ENCODE measurements at regions not wholly inside any gene's neighbourhood (a gene's known extent, or its start where the extent isn't known, plus 50 kb on each side); places are given as distances from the start of the nearest gene placed in this dataset.
"Not testable (repeated sequence)": the region's sequence is repeated elsewhere in the genome, so short reads cannot be mapped to it uniquely, and the experiment has no call there.

GRCh38 chr5:104646416-104646815 lies 1083.8 kb upstream of the NUDT12 start:
- in situ Hi-C loops (cut with HindIII; ENCODE audit: low sequenced_read_pairs), result no loop called here

GRCh38 chr5:104643320-104643719 lies 1080.7 kb upstream of the NUDT12 start:
- in situ Hi-C loops (cut with HindIII; ENCODE audit: low sequenced_read_pairs), result no loop called here

GRCh38 chr5:104635227-104635626 lies 1072.6 kb upstream of the NUDT12 start:
- in situ Hi-C loops (cut with HindIII; ENCODE audit: low sequenced_read_pairs), result no loop called here

GRCh38 chr5:104628911-104629310 lies 1066.3 kb upstream of the NUDT12 start:
- in situ Hi-C loops (cut with HindIII; ENCODE audit: low sequenced_read_pairs), result no loop called here

GRCh38 chr5:104626122-104626521 lies 1063.5 kb upstream of the NUDT12 start:
- in situ Hi-C loops (cut with HindIII; ENCODE audit: low sequenced_read_pairs), result no loop called here

GRCh38 chr5:104612005-104612404 lies 1049.4 kb upstream of the NUDT12 start:
- in situ Hi-C loops (cut with HindIII; ENCODE audit: low sequenced_read_pairs), result no loop called here

GRCh38 chr5:104611135-104611767 lies 1048.7 kb upstream of the NUDT12 start:
- in situ Hi-C loops (cut with HindIII; ENCODE audit: low sequenced_read_pairs), result no loop called here

- in situ Hi-C loops (cut with HindIII; ENCODE audit: low sequenced_read_pairs), result no loop called here
Measured at GRCh38 chr5:104606258-104606829, 1043.8 kb upstream of the NUDT12 start.

GRCh38 chr5:104599726-104600125 lies 1037.1 kb upstream of the NUDT12 start:
- in situ Hi-C loops (cut with HindIII; ENCODE audit: low sequenced_read_pairs), result no loop called here

GRCh38 chr5:104598285-104598684 lies 1035.7 kb upstream of the NUDT12 start:
- in situ Hi-C loops (cut with HindIII; ENCODE audit: low sequenced_read_pairs), result no loop called here

GRCh38 chr5:104594850-104595249 lies 1032.3 kb upstream of the NUDT12 start:
- in situ Hi-C loops (cut with HindIII; ENCODE audit: low sequenced_read_pairs), result no loop called here

GRCh38 chr5:104576677-104577076 lies 1014.1 kb upstream of the NUDT12 start:
- in situ Hi-C loops (cut with HindIII; ENCODE audit: low sequenced_read_pairs), result no loop called here

- in situ Hi-C loops (cut with HindIII; ENCODE audit: low sequenced_read_pairs), result no loop called here
Measured at GRCh38 chr5:104573949-104574709, 1011.5 kb upstream of the NUDT12 start.

GRCh38 chr5:104569621-104570020 lies 1007.0 kb upstream of the NUDT12 start:
- in situ Hi-C loops (cut with HindIII; ENCODE audit: low sequenced_read_pairs), result no loop called here

GRCh38 chr5:104564530-104564929 lies 1001.9 kb upstream of the NUDT12 start:
- in situ Hi-C loops (cut with HindIII; ENCODE audit: low sequenced_read_pairs), result no loop called here

- in situ Hi-C loops (cut with HindIII; ENCODE audit: low sequenced_read_pairs), result no loop called here
Measured at GRCh38 chr5:104556957-104557356, 994.4 kb upstream of the NUDT12 start.

- in situ Hi-C loops (cut with HindIII; ENCODE audit: low sequenced_read_pairs), result no loop called here
Measured at GRCh38 chr5:104551628-104552027, 989.0 kb upstream of the NUDT12 start.

- in situ Hi-C loops (cut with HindIII; ENCODE audit: low sequenced_read_pairs), result not testable (repeated sequence)
Measured at GRCh38 chr5:104546871-104547270, 984.3 kb upstream of the NUDT12 start.

GRCh38 chr5:104541141-104541785 lies 978.7 kb upstream of the NUDT12 start:
- in situ Hi-C loops (cut with HindIII; ENCODE audit: low sequenced_read_pairs), result no loop called here

GRCh38 chr5:104540448-104540847 lies 977.9 kb upstream of the NUDT12 start:
- in situ Hi-C loops (cut with HindIII; ENCODE audit: low sequenced_read_pairs), result no loop called here

GRCh38 chr5:104539618-104540350 lies 977.2 kb upstream of the NUDT12 start:
- in situ Hi-C loops (cut with HindIII; ENCODE audit: low sequenced_read_pairs), result no loop called here

All from endothelial cell of hepatic sinusoid (primary cell).